Gastrocnemius medialis (tissue), 4 donors: ENCODE measurements at regions not wholly inside any gene's neighbourhood (a gene's known extent, or its start where the extent isn't known, plus 50 kb on each side); places are given as distances from the start of the nearest gene placed in this dataset.
"Not testable (repeated sequence)": the region's sequence is repeated elsewhere in the genome, so short reads cannot be mapped to it uniquely, and the experiment has no call there.

Experiments used
- ATAC-seq, 2 donors: fragments of 150-250 bp; one replicate each; pipeline ENCODE4 v1.9.1; 2016
- DNase-seq, 2 donors: peaks; one replicate each; pipeline ENCODE4 v3.0.0-alpha.2; 2019
- H3K27ac ChIP-seq, 4 donors: fragments of 200-600 bp; sonication (generic); 1 replicate in 1 of 4; 2 replicates in 3 of 4; pipeline ENCODE4 v1.5.1; 2016 to 2018; ENCODE audit warnings: mild to moderate bottlenecking in 2 of 4, moderate library complexity in 1 of 4
- H3K27me3 ChIP-seq, 3 donors: fragments of 200-600 bp; sonication (generic) in 2 of 3; 1 replicate in 1 of 3; 2 replicates in 2 of 3; pipeline versions ENCODE4 v1.5.1 to v1.6.0; 2016 to 2019; ENCODE audit warnings: mild to moderate bottlenecking in 1 of 3, moderate library complexity in 1 of 3
- H3K36me3 ChIP-seq, 2 donors: fragments of 200-600 bp; sonication (generic) in 1 of 2; one replicate each; pipeline ENCODE4 v1.5.1; 2017 to 2018
- H3K4me1 ChIP-seq, 2 donors: fragments of 200-600 bp; sonication (generic) in 1 of 2; one replicate each; pipeline ENCODE4 v1.5.1; 2016 to 2017; ENCODE audit warnings: mild to moderate bottlenecking in 2 of 2
- H3K4me3 ChIP-seq, 4 donors: fragments of 200-600 bp; sonication (generic) in 3 of 4; 1 replicate in 1 of 4; 2 replicates in 3 of 4; pipeline ENCODE4 v1.5.1; 2016 to 2019; ENCODE audit warnings: mild to moderate bottlenecking in 2 of 4
- H3K9me3 ChIP-seq, 3 donors: fragments of 200-600 bp; sonication (generic) in 2 of 3; 1 replicate in 1 of 3; 2 replicates in 2 of 3; pipeline ENCODE4 v1.5.1; 2016 to 2019
- CTCF ChIP-seq, 5 experiments: fragments of 450-650 bp in 3 of 5; fragments of 200-600 bp in 2 of 5; sonication (generic) in 2 of 5; IDR thresholded peaks in 4 of 5; conservative IDR thresholded peaks in 1 of 5; 1 replicate in 4 of 5; 2 replicates in 1 of 5; pipeline ENCODE4 v1.5.1; 2016 to 2019; ENCODE audit warnings: antibody characterized with exemption in 5 of 5, mild to moderate bottlenecking in 3 of 5, moderate library complexity in 3 of 5
- POLR2A ChIP-seq, 2 donors: fragments of 450-650 bp; IDR thresholded peaks; one replicate each; pipeline ENCODE4 v1.6.1; 2017; ENCODE audit warnings: antibody characterized with exemption in 2 of 2, mild to moderate bottlenecking in 2 of 2, moderate library complexity in 2 of 2
- in situ Hi-C, 4 donors: fragments of 200-750 bp; cut with MboI; loops; one replicate each; pipeline versions ENCODE4 v1.15.0 to v1.8.0; 2017; ENCODE audit warnings: low sequenced_read_pairs in 4 of 4
- intact Hi-C: fragments of 100-400 bp; cut with DNase I; formaldehyde crosslinking; loops from one replicate; pipeline ENCODE4 v1.15.1; 2023; ENCODE audit warnings: low total_unique reads

- in situ Hi-C loops = no loop called here
- intact Hi-C loops = no loop called here
- H3K36me3 ChIP-seq = no peaks in the 10 kb centered on the region
- TF ChIP-seq CTCF (IDR thresholded peaks at IDR 0.05 in 4 of 5, conservative IDR thresholded peaks at IDR 0.05 in 1 of 5) (no peak), POLR2A (IDR thresholded peaks at IDR 0.05) (no peak)
- H3K4me3 ChIP-seq = no peak overlapping the region
- ATAC-seq (no peak), DNase-seq (no peak)
- H3K4me1 ChIP-seq = peaks cover 47 to 67% of the 10 kb centered on the region in 2 donors
- H3K27ac ChIP-seq = no peak overlapping the region
- H3K27me3 ChIP-seq = no peaks in the 10 kb centered on the region
- no peaks in the 10 kb centered on the region for H3K9me3 ChIP-seq
Observed at GRCh38 chr6:56729719-56730118, 87.0 kb upstream of the DST start.

- H3K36me3 ChIP-seq, in situ Hi-C loops, DNase-seq, H3K4me3 ChIP-seq, H3K27me3 ChIP-seq, ATAC-seq, H3K9me3 ChIP-seq, intact Hi-C loops, H3K27ac ChIP-seq: not testable (repeated sequence)
- peaks cover 53 to 67% of the 10 kb centered on the region in 2 donors for H3K4me1 ChIP-seq
Observed at GRCh38 chr6:56729166-56729565, 86.5 kb upstream of the DST start.

GRCh38 chr6:56727097-56727850 lies 84.6 kb upstream of the DST start:
- in situ Hi-C loops (no loop called here), intact Hi-C loops (no loop called here)
- TF ChIP-seq CTCF (IDR thresholded peaks at IDR 0.05 in 4 of 5, conservative IDR thresholded peaks at IDR 0.05 in 1 of 5) (no peak), POLR2A (IDR thresholded peaks at IDR 0.05) (no peak)
- Histone ChIP-seq H3K36me3 (no peaks in the 10 kb centered on the region), H3K27me3 (no peaks in the 10 kb centered on the region), H3K9me3 (no peaks in the 10 kb centered on the region), H3K4me1 (peaks cover 54 to 60% of the 10 kb centered on the region in 2 donors), H3K4me3 (no peak overlapping the region), H3K27ac (peak overlapping the region in 1 of 4 donors; percentile 9)
- DNase-seq (no peak), ATAC-seq (no peak)

- TF ChIP-seq POLR2A (IDR thresholded peaks at IDR 0.05) (no peak), CTCF (IDR thresholded peaks at IDR 0.05 in 4 of 5, conservative IDR thresholded peaks at IDR 0.05 in 1 of 5) (no peak)
- Histone ChIP-seq H3K27me3 (no peaks in the 10 kb centered on the region), H3K4me3 (no peak overlapping the region), H3K9me3 (no peaks in the 10 kb centered on the region), H3K4me1 (peaks cover 36 to 50% of the 10 kb centered on the region in 2 donors), H3K36me3 (no peaks in the 10 kb centered on the region), H3K27ac (peak overlapping the region in 2 of 4 donors; percentile 17 to 35)
- in situ Hi-C loops (no loop called here), intact Hi-C loops (no loop called here)
- DNase-seq (no peak), ATAC-seq (peak; percentile 33 to 93)
Observed at GRCh38 chr6:56725254-56725653, 82.6 kb upstream of the DST start.

- no peaks in the 10 kb centered on the region for H3K9me3 ChIP-seq
- DNase-seq = no peak
- H3K27ac ChIP-seq = peak overlapping the region in 2 of 4 donors; percentile 12 to 35
- H3K27me3 ChIP-seq = no peaks in the 10 kb centered on the region
- H3K4me1 ChIP-seq = peaks cover 41 to 47% of the 10 kb centered on the region in 2 donors
- intact Hi-C loops (no loop called here), in situ Hi-C loops (no loop called here)
- TF ChIP-seq POLR2A (IDR thresholded peaks at IDR 0.05) = no peak
- no peak for TF ChIP-seq CTCF (IDR thresholded peaks at IDR 0.05 in 4 of 5, conservative IDR thresholded peaks at IDR 0.05 in 1 of 5)
- ATAC-seq = no peak
- no peaks in the 10 kb centered on the region for H3K36me3 ChIP-seq
- H3K4me3 ChIP-seq = no peak overlapping the region
Observed at GRCh38 chr6:56724455-56724854, 81.8 kb upstream of the DST start.
